ENCODE measurements at regions not wholly inside any gene's neighbourhood (a gene's known extent, or its start where the extent isn't known, plus 50 kb on each side); places are given as distances from the start of the nearest gene placed in this dataset.
"Not testable (repeated sequence)": the region's sequence is repeated elsewhere in the genome, so short reads cannot be mapped to it uniquely, and the experiment has no call there.

GRCh38 chr10:33913194-33913593, 578.7 kb upstream of the NRP1 start:
- H3K4me3 Mint-ChIP-seq (ENCODE audit: unreplicated experiment): no peak overlapping the region
- H3K9me3 Mint-ChIP-seq (ENCODE audit: unreplicated experiment): no peaks in the 10 kb centered on the region
- intact Hi-C loops (cut with micrococcal nuclease; ENCODE audit: unreplicated experiment): no loop called here
- no peaks in the 10 kb centered on the region for H3K27me3 Mint-ChIP-seq (ENCODE audit: insufficient read depth, unreplicated experiment)
- no peak for DNase-seq
- peaks cover 11% of the 10 kb centered on the region for H3K4me1 ChIP-seq
- no peaks in the 10 kb centered on the region for H3K36me3 Mint-ChIP-seq (ENCODE audit: insufficient read depth, unreplicated experiment)
- peaks cover 17% of the 10 kb centered on the region for H3K4me1 Mint-ChIP-seq (ENCODE audit: low read depth, unreplicated experiment)
- no peak for TF ChIP-seq CTCF (IDR thresholded peaks at IDR 0.05; ENCODE audit: insufficient read depth in 1 of 2, low read depth in 1 of 2, low read length in 1 of 2, severe bottlenecking in 1 of 2, unreplicated experiment in 1 of 2)
- no peak overlapping the region for H3K4me3 ChIP-seq (ENCODE audit: low read depth, low read length)
- BruUV-seq (replicated peaks): no TSS peak
- H3K27ac Mint-ChIP-seq (ENCODE audit: unreplicated experiment): no peak overlapping the region
- H3K9me3 ChIP-seq: no peaks in the 10 kb centered on the region
- no peaks in the 10 kb centered on the region for H3K36me3 ChIP-seq (ENCODE audit: control insufficient read depth, insufficient read depth, low read length)
- CTCF ChIA-PET: no interaction called here
- POLR2A ChIA-PET: no interaction called here
- H3K27me3 ChIP-seq (replicated peaks; ENCODE audit: control insufficient read depth, insufficient read depth, low read length): no peaks in the 10 kb centered on the region

GRCh38 chr10:33909476-33909875, 575.0 kb upstream of the NRP1 start:
- H3K9me3 ChIP-seq; H3K27ac Mint-ChIP-seq (ENCODE audit: unreplicated experiment); BruUV-seq (replicated peaks); H3K4me3 ChIP-seq (ENCODE audit: low read depth, low read length); H3K4me1 ChIP-seq; H3K4me3 Mint-ChIP-seq (ENCODE audit: unreplicated experiment); POLR2A ChIA-PET; H3K36me3 Mint-ChIP-seq (ENCODE audit: insufficient read depth, unreplicated experiment); H3K36me3 ChIP-seq (ENCODE audit: control insufficient read depth, insufficient read depth, low read length); H3K27me3 ChIP-seq (replicated peaks; ENCODE audit: control insufficient read depth, insufficient read depth, low read length); H3K27me3 Mint-ChIP-seq (ENCODE audit: insufficient read depth, unreplicated experiment); H3K9me3 Mint-ChIP-seq (ENCODE audit: unreplicated experiment); intact Hi-C loops (cut with micrococcal nuclease; ENCODE audit: unreplicated experiment); H3K4me1 Mint-ChIP-seq (ENCODE audit: low read depth, unreplicated experiment); DNase-seq: not testable (repeated sequence)
- CTCF ChIA-PET: interaction anchor here (0.6 kb wide), 1 partner anchor 370 kb away, joined by 6 read pairs; no protein-coding TSS in a partner anchor

- no peak for DNase-seq
- BruUV-seq (replicated peaks): no TSS peak
- no peaks in the 10 kb centered on the region for H3K36me3 Mint-ChIP-seq (ENCODE audit: insufficient read depth, unreplicated experiment)
- ChIA-PET POLR2A (no interaction called here), CTCF (no interaction called here)
- no peaks in the 10 kb centered on the region for H3K27me3 Mint-ChIP-seq (ENCODE audit: insufficient read depth, unreplicated experiment)
- Histone ChIP-seq H3K4me1 (0 out of 2 replicates have a peak, but pooled peaks cover 9% of the 10 kb centered on the region), H3K27me3 (replicated peaks; ENCODE audit: control insufficient read depth, insufficient read depth, low read length) (no peaks in the 10 kb centered on the region), H3K4me3 (ENCODE audit: low read depth, low read length) (no peak overlapping the region), H3K36me3 (ENCODE audit: control insufficient read depth, insufficient read depth, low read length) (no peaks in the 10 kb centered on the region), H3K9me3 (peaks cover 4% of the 10 kb centered on the region; the same call in 1 of the 2 replicates)
- no peak overlapping the region for H3K4me3 Mint-ChIP-seq (ENCODE audit: unreplicated experiment)
- TF ChIP-seq CTCF (IDR thresholded peaks at IDR 0.05; ENCODE audit: insufficient read depth in 1 of 2, low read depth in 1 of 2, low read length in 1 of 2, severe bottlenecking in 1 of 2, unreplicated experiment in 1 of 2): no peak
- H3K27ac Mint-ChIP-seq (ENCODE audit: unreplicated experiment): no peak overlapping the region
- H3K4me1 Mint-ChIP-seq (ENCODE audit: low read depth, unreplicated experiment): no peaks in the 10 kb centered on the region
- H3K9me3 Mint-ChIP-seq (ENCODE audit: unreplicated experiment): peaks cover 17% of the 10 kb centered on the region
- intact Hi-C loops (cut with micrococcal nuclease; ENCODE audit: unreplicated experiment): no loop called here
Observed at GRCh38 chr10:33901166-33901565, 566.7 kb upstream of the NRP1 start.

GRCh38 chr10:33900596-33900995, 566.1 kb upstream of the NRP1 start:
- H3K4me1 Mint-ChIP-seq (ENCODE audit: low read depth, unreplicated experiment): no peaks in the 10 kb centered on the region
- no TSS peak for BruUV-seq (replicated peaks)
- Histone ChIP-seq H3K9me3 (peaks cover 4% of the 10 kb centered on the region; the same call in 1 of the 2 replicates), H3K27me3 (replicated peaks; ENCODE audit: control insufficient read depth, insufficient read depth, low read length) (no peaks in the 10 kb centered on the region), H3K4me1 (0 out of 2 replicates have a peak, but pooled peaks cover 9% of the 10 kb centered on the region), H3K36me3 (ENCODE audit: control insufficient read depth, insufficient read depth, low read length) (no peaks in the 10 kb centered on the region), H3K4me3 (ENCODE audit: low read depth, low read length) (no peak overlapping the region)
- H3K27me3 Mint-ChIP-seq (ENCODE audit: insufficient read depth, unreplicated experiment): no peaks in the 10 kb centered on the region
- ChIA-PET CTCF (no interaction called here), POLR2A (no interaction called here)
- no peak for DNase-seq
- peaks cover 20% of the 10 kb centered on the region for H3K9me3 Mint-ChIP-seq (ENCODE audit: unreplicated experiment)
- no peaks in the 10 kb centered on the region for H3K36me3 Mint-ChIP-seq (ENCODE audit: insufficient read depth, unreplicated experiment)
- no peak for TF ChIP-seq CTCF (IDR thresholded peaks at IDR 0.05; ENCODE audit: insufficient read depth in 1 of 2, low read depth in 1 of 2, low read length in 1 of 2, severe bottlenecking in 1 of 2, unreplicated experiment in 1 of 2)
- intact Hi-C loops (cut with micrococcal nuclease; ENCODE audit: unreplicated experiment): no loop called here
- no peak overlapping the region for H3K27ac Mint-ChIP-seq (ENCODE audit: unreplicated experiment)
- H3K4me3 Mint-ChIP-seq (ENCODE audit: unreplicated experiment): no peak overlapping the region

All from Caco-2 (cell line).